Panc1 (cell line): ENCODE measurements at regions not wholly inside any gene's neighbourhood (a gene's known extent, or its start where the extent isn't known, plus 50 kb on each side); places are given as distances from the start of the nearest gene placed in this dataset.

Experiments used
- ATAC-seq: fragments of 200-7000 bp; cut with Tn5 transposase; 2 replicates; pipeline ENCODE4 v1.9.1; 2020; ENCODE audit warnings: mild to moderate bottlenecking, moderate library complexity
- BruUV-seq: library from RNA; stranded (reverse); fragments of 400-500 nt; replicated peaks from 2 replicates; lab custom pipeline; 2021; lab: Mats Ljungman, UMichigan
- CTCF ChIA-PET: fragments of 300-600 bp; sonication (Branson Sonifier 250); formaldehyde crosslinking; loops from one replicate; lab custom pipeline; 2022; ENCODE audit warnings: antibody characterized with exemption; lab: Charles Lee
- POLR2A ChIA-PET: fragments of 300-600 bp; sonication (Branson Sonifier 250); formaldehyde crosslinking; loops from one replicate; lab custom pipeline; 2022; ENCODE audit warnings: antibody characterized with exemption; lab: Charles Lee
- DNase-seq: peaks from one replicate; pipeline ENCODE4 v3.0.0-alpha.2; 2010; ENCODE audit warnings: low read depth, low spot score
- H3K27ac ChIP-seq: 2 replicates; pipeline ENCODE4 v1.5.1; 2011; ENCODE audit warnings: mild to moderate bottlenecking, low read length, inconsistent platforms
- H3K27me3 ChIP-seq: fragments of 200-500 bp; sonication (Bioruptor generic); 2 replicates; pipeline ENCODE4 v1.6.0; 2014; ENCODE audit warnings: low read length, inconsistent platforms; ENCODE audit not compliant: control insufficient read depth, insufficient read depth
- H3K36me3 ChIP-seq: fragments of 200-500 bp; sonication (Bioruptor generic); 2 replicates; pipeline ENCODE4 v1.5.1; 2014; ENCODE audit warnings: inconsistent platforms, mild to moderate bottlenecking, low read length, moderate library complexity; ENCODE audit not compliant: control insufficient read depth, insufficient read depth
- H3K4me1 ChIP-seq: 2 replicates; pipeline ENCODE4 v1.5.1; 2011; ENCODE audit warnings: inconsistent platforms, mild to moderate bottlenecking, low read length, moderate library complexity; ENCODE audit not compliant: control insufficient read depth, insufficient read depth
- H3K4me3 ChIP-seq, 2 experiments: 2 replicates each; pipeline ENCODE4 v1.5.1; 2011 to 2012; ENCODE audit warnings: low read depth in 2 of 2, low read length in 2 of 2, mild to moderate bottlenecking in 2 of 2, inconsistent platforms in 1 of 2, moderate library complexity in 1 of 2
- H3K9me3 ChIP-seq: fragments of 200-500 bp; sonication (Bioruptor generic); 2 replicates; pipeline ENCODE4 v1.5.1; 2014; ENCODE audit warnings: low read depth, mild to moderate bottlenecking, inconsistent platforms, low read length, moderate library complexity; ENCODE audit not compliant: control insufficient read depth, insufficient read depth
- POLR2AphosphoS5 ChIP-seq: IDR thresholded peaks from 2 replicates; pipeline ENCODE4 v1.6.1; 2012; ENCODE audit warnings: mild to moderate bottlenecking, low read depth, low read length, moderate library complexity
- SIN3A ChIP-seq: IDR thresholded peaks from 2 replicates; pipeline ENCODE4 v1.6.1; 2012; ENCODE audit warnings: low read depth, mild to moderate bottlenecking, low read length, moderate library complexity, borderline replicate concordance; ENCODE audit not compliant: insufficient read depth
- TCF7L2 ChIP-seq: IDR thresholded peaks from 2 replicates; pipeline ENCODE4 v1.6.1; 2011; ENCODE audit warnings: mild to moderate bottlenecking, low read depth, low read length, inconsistent platforms
- in situ Hi-C: cut with HindIII; loops from 2 replicates; pipeline ENCODE4 v1.10.0; 2016; ENCODE audit warnings: low sequenced_read_pairs, low pct_unique_long_range_greater_than_20kb
- intact Hi-C: fragments of 100-400 bp; cut with micrococcal nuclease; formaldehyde crosslinking; loops from one replicate; pipeline ENCODE4 v1.10.0; 2022; ENCODE audit not compliant: unreplicated experiment
- TF ChIP-seq, protein P1 (sequence below): fragments of 450-650 bp; IDR thresholded peaks from 2 replicates; pipeline ENCODE4 v1.5.1; 2017; ENCODE audit warnings: mild to moderate bottlenecking
- TF ChIP-seq, protein P2 (sequence below), 2 experiments: IDR thresholded peaks; 2 replicates each; pipeline ENCODE4 v1.6.1; 2011 to 2012; ENCODE audit warnings: low read depth in 2 of 2, control low read depth in 1 of 2, low read length in 1 of 2, mild to moderate bottlenecking in 1 of 2, moderate library complexity in 1 of 2; ENCODE audit not compliant: insufficient read depth in 1 of 2

DNA sequence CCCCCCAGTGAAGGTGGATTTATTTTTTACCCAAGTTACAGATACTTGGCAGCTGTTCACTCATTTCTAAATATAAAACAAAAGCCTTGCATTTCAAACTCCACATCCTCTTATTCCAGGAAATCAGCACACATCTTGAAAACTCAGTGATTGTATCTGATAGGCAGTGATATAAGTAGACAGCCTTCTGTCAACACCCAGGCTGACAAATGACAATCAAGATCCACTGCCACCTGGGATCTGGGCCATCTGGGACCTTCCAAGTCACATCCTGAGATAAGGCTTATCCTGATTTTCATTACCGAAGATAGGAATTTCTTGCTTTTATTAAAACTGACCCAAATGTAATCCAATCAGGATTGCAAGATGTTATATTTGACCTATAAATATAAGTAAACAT, 201.3 kb upstream of the PUM3 start:
- no peaks in the 10 kb centered on the region for H3K27me3 ChIP-seq
- no TSS peak for BruUV-seq
- H3K4me3 ChIP-seq = no peak overlapping the region
- TF ChIP-seq POLR2AphosphoS5 (no peak), SIN3A (no peak), TCF7L2 (no peak)
- TF ChIP-seq, protein P1, sequence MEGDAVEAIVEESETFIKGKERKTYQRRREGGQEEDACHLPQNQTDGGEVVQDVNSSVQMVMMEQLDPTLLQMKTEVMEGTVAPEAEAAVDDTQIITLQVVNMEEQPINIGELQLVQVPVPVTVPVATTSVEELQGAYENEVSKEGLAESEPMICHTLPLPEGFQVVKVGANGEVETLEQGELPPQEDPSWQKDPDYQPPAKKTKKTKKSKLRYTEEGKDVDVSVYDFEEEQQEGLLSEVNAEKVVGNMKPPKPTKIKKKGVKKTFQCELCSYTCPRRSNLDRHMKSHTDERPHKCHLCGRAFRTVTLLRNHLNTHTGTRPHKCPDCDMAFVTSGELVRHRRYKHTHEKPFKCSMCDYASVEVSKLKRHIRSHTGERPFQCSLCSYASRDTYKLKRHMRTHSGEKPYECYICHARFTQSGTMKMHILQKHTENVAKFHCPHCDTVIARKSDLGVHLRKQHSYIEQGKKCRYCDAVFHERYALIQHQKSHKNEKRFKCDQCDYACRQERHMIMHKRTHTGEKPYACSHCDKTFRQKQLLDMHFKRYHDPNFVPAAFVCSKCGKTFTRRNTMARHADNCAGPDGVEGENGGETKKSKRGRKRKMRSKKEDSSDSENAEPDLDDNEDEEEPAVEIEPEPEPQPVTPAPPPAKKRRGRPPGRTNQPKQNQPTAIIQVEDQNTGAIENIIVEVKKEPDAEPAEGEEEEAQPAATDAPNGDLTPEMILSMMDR = no peak
- TF ChIP-seq, protein P2, sequence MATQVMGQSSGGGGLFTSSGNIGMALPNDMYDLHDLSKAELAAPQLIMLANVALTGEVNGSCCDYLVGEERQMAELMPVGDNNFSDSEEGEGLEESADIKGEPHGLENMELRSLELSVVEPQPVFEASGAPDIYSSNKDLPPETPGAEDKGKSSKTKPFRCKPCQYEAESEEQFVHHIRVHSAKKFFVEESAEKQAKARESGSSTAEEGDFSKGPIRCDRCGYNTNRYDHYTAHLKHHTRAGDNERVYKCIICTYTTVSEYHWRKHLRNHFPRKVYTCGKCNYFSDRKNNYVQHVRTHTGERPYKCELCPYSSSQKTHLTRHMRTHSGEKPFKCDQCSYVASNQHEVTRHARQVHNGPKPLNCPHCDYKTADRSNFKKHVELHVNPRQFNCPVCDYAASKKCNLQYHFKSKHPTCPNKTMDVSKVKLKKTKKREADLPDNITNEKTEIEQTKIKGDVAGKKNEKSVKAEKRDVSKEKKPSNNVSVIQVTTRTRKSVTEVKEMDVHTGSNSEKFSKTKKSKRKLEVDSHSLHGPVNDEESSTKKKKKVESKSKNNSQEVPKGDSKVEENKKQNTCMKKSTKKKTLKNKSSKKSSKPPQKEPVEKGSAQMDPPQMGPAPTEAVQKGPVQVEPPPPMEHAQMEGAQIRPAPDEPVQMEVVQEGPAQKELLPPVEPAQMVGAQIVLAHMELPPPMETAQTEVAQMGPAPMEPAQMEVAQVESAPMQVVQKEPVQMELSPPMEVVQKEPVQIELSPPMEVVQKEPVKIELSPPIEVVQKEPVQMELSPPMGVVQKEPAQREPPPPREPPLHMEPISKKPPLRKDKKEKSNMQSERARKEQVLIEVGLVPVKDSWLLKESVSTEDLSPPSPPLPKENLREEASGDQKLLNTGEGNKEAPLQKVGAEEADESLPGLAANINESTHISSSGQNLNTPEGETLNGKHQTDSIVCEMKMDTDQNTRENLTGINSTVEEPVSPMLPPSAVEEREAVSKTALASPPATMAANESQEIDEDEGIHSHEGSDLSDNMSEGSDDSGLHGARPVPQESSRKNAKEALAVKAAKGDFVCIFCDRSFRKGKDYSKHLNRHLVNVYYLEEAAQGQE (IDR thresholded peaks at IDR 0.05; ENCODE audit: insufficient read depth in 1 of 2, low read depth in 2 of 2, low read length in 1 of 2) = no peak
- no peak for DNase-seq
- intact Hi-C loops = no loop called here
- H3K4me1 ChIP-seq = no peaks in the 10 kb centered on the region
- POLR2A ChIA-PET = no interaction called here
- no peaks in the 10 kb centered on the region for H3K36me3 ChIP-seq
- CTCF ChIA-PET = no interaction called here
- H3K27ac ChIP-seq = no peak overlapping the region
- in situ Hi-C loops = no loop called here
- H3K9me3 ChIP-seq = no peaks in the 10 kb centered on the region
- ATAC-seq = no peak

DNA sequence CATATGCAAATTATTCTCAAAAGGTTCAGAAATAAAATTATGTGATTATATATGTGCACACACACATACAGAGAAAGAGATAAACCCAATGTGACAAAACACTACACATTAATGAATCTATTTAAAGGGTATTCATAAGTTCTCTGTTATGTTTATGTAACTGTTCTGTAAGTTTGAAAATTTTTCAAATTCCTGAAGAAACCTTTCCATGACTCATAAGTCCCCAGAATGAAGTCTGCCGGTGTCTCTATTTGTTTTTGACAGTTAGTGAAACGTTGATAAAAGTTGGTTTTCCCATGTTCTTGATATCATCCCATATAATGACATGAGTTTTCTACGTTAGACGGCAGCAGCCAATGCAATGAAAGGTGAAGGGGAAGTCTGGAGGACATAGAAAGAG, 199.5 kb upstream of the PUM3 start:
- Histone ChIP-seq H3K4me3 (no peak overlapping the region), H3K9me3 (no peaks in the 10 kb centered on the region), H3K27ac (no peak overlapping the region), H3K4me1 (no peaks in the 10 kb centered on the region), H3K27me3 (no peaks in the 10 kb centered on the region), H3K36me3 (no peaks in the 10 kb centered on the region)
- intact Hi-C loops (no loop called here), in situ Hi-C loops (no loop called here)
- ATAC-seq = no peak
- no TSS peak for BruUV-seq
- CTCF ChIA-PET = no interaction called here
- no peak for DNase-seq
- POLR2A ChIA-PET = no interaction called here
- TF ChIP-seq, protein P1 = no peak

DNA sequence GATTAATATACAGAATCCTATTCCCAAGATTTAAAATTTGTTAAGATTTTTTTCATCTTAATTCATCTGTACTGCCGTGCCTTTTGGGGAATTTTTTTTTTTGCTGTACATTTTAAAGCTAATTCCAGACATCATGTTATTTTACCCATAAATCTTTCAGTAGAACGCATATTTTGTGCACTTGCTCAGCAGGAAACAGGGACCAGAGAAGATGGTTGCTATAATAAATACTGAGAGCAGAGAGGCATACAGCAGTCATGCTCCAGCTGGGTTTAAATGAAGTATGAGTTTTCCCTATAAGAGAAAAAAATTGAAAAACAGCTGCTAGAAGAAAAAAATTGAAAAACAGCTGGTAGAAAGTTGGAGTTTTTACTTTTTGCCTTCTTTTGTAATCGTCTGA, 196.9 kb upstream of the PUM3 start:
- Histone ChIP-seq H3K9me3 (no peaks in the 10 kb centered on the region), H3K4me1 (no peaks in the 10 kb centered on the region), H3K27me3 (no peaks in the 10 kb centered on the region), H3K36me3 (no peaks in the 10 kb centered on the region), H3K27ac (no peak overlapping the region), H3K4me3 (no peak overlapping the region)
- ChIA-PET POLR2A (no interaction called here), CTCF (no interaction called here)
- no TSS peak for BruUV-seq
- intact Hi-C loops (no loop called here), in situ Hi-C loops (no loop called here)
- no peak for ATAC-seq
- TF ChIP-seq SIN3A = no peak
- no peak for TF ChIP-seq POLR2AphosphoS5
- TF ChIP-seq TCF7L2 = no peak
- TF ChIP-seq, protein P2 (IDR thresholded peaks at IDR 0.05; ENCODE audit: insufficient read depth in 1 of 2, low read depth in 2 of 2, low read length in 1 of 2) = no peak
- TF ChIP-seq, protein P1 = no peak
- no peak for DNase-seq
